Astrocyte (in vitro differentiated cells and primary cell): ENCODE measurements at regions not wholly inside any gene's neighbourhood (a gene's known extent, or its start where the extent isn't known, plus 50 kb on each side); places are given as distances from the start of the nearest gene placed in this dataset.

ENCODE experiments used
- DNase-seq: peaks from one replicate; pipeline ENCODE4 v3.0.0-alpha.2; 2010; ENCODE audit warnings: low read depth
- FAIRE-seq: peaks from 2 replicates; lab custom pipeline; 2011; peaks lifted over from hg19 to GRCh38; lab: Jason Lieb, UNC
- H2AFZ ChIP-seq: 2 replicates; pipeline ENCODE4 v1.6.0; 2012; ENCODE audit warnings: low read depth, low read length, inconsistent platforms
- H3K27ac ChIP-seq: 2 replicates; pipeline ENCODE4 v1.5.1; 2011; ENCODE audit warnings: low read depth, low read length, inconsistent platforms
- H3K27me3 ChIP-seq: 2 replicates; pipeline ENCODE4 v1.6.0; 2011; ENCODE audit warnings: low read length, inconsistent platforms; ENCODE audit not compliant: insufficient read depth
- H3K36me3 ChIP-seq: 2 replicates; pipeline ENCODE4 v1.5.1; 2011; ENCODE audit warnings: low read length, inconsistent platforms; ENCODE audit not compliant: insufficient read depth
- H3K4me1 ChIP-seq: 2 replicates; pipeline ENCODE4 v1.5.1; 2011; ENCODE audit warnings: low read length, inconsistent platforms; ENCODE audit not compliant: insufficient read depth
- H3K4me2 ChIP-seq: 2 replicates; pipeline ENCODE4 v1.6.0; 2012; ENCODE audit warnings: low read length, inconsistent platforms
- H3K4me3 ChIP-seq: 2 replicates; pipeline ENCODE4 v1.5.1; 2011; ENCODE audit warnings: low read depth, mild to moderate bottlenecking, low read length, inconsistent platforms; ENCODE audit not compliant: insufficient read depth
- H3K79me2 ChIP-seq: 2 replicates; pipeline ENCODE4 v1.6.0; 2012; ENCODE audit warnings: mild to moderate bottlenecking, low read length, inconsistent platforms; ENCODE audit not compliant: insufficient read depth
- H3K9ac ChIP-seq: 2 replicates; pipeline ENCODE4 v1.6.0; 2012; ENCODE audit warnings: mild to moderate bottlenecking, low read length, inconsistent platforms
- H3K9me3 ChIP-seq: 2 replicates; pipeline ENCODE4 v1.5.1; 2012; ENCODE audit warnings: low read depth, mild to moderate bottlenecking, low read length, inconsistent platforms; ENCODE audit not compliant: insufficient read depth
- H4K20me1 ChIP-seq: 2 replicates; pipeline ENCODE4 v1.6.0; 2012; ENCODE audit warnings: low read length, inconsistent platforms; ENCODE audit not compliant: insufficient read depth
- H3K27ac Mint-ChIP-seq: one replicate; pipeline ENCODE4 v1.8.0; 2021; ENCODE audit warnings: mild to moderate bottlenecking, mixed read lengths; ENCODE audit not compliant: unreplicated experiment
- H3K27me3 Mint-ChIP-seq: one replicate; pipeline ENCODE4 v1.8.0; 2021; ENCODE audit warnings: low read depth, mixed read lengths; ENCODE audit not compliant: unreplicated experiment
- H3K36me3 Mint-ChIP-seq: one replicate; pipeline ENCODE4 v1.8.0; 2021; ENCODE audit warnings: low read depth, mixed read lengths; ENCODE audit not compliant: unreplicated experiment
- H3K4me1 Mint-ChIP-seq: one replicate; pipeline ENCODE4 v1.8.0; 2021; ENCODE audit warnings: low read depth, mixed read lengths; ENCODE audit not compliant: unreplicated experiment
- H3K4me3 Mint-ChIP-seq: one replicate; pipeline ENCODE4 v1.8.0; 2021; ENCODE audit warnings: mild to moderate bottlenecking, moderate library complexity, mixed read lengths; ENCODE audit not compliant: unreplicated experiment
- H3K9me3 Mint-ChIP-seq: one replicate; pipeline ENCODE4 v1.8.0; 2021; ENCODE audit warnings: mild to moderate bottlenecking, mixed read lengths; ENCODE audit not compliant: unreplicated experiment
- EZH2 ChIP-seq: IDR thresholded peaks from 2 replicates; pipeline ENCODE4 v1.6.1; 2012; ENCODE audit warnings: mild to moderate bottlenecking, low read length, inconsistent platforms; ENCODE audit not compliant: insufficient read depth
- TF ChIP-seq, protein P1 (sequence below): IDR thresholded peaks from 2 replicates; pipeline ENCODE4 v1.5.1; 2011; ENCODE audit warnings: low read depth, mild to moderate bottlenecking, inconsistent platforms, low read length, moderate library complexity; ENCODE audit not compliant: insufficient read depth

DNA sequence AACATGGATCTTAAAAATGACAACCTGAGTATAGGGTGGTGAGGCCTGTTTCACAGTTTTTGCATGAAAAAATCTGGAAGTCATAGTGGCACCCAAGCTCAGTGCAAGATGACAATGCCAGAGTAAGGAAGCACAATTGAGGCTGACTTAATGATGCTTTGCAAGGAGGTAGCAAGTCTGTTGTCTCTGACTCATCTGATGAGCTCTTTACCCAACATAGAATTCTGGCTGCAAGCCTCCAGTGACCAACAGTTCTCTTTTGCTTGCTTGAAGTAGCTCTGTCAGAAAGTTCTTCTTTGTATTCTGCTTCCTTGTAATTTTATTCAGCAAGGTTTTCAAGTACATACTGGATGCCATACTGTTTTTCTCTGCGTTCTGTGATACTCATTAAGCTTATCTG, 117.1 kb downstream of the FOXD2 start:
- peaks cover 4% of the 10 kb centered on the region for H3K4me1 Mint-ChIP-seq
- H3K9me3 Mint-ChIP-seq = no peaks in the 10 kb centered on the region
- no peak overlapping the region for H3K4me3 ChIP-seq
- H3K9me3 ChIP-seq = no peaks in the 10 kb centered on the region
- no peak overlapping the region for H3K4me2 ChIP-seq
- no peaks in the 10 kb centered on the region for H4K20me1 ChIP-seq
- no peaks in the 10 kb centered on the region for H3K79me2 ChIP-seq
- no peak overlapping the region for H3K27ac ChIP-seq
- H3K27me3 Mint-ChIP-seq = peaks cover 65% of the 10 kb centered on the region
- no peaks in the 10 kb centered on the region for H3K4me1 ChIP-seq
- no peak for TF ChIP-seq EZH2
- TF ChIP-seq, protein P1, sequence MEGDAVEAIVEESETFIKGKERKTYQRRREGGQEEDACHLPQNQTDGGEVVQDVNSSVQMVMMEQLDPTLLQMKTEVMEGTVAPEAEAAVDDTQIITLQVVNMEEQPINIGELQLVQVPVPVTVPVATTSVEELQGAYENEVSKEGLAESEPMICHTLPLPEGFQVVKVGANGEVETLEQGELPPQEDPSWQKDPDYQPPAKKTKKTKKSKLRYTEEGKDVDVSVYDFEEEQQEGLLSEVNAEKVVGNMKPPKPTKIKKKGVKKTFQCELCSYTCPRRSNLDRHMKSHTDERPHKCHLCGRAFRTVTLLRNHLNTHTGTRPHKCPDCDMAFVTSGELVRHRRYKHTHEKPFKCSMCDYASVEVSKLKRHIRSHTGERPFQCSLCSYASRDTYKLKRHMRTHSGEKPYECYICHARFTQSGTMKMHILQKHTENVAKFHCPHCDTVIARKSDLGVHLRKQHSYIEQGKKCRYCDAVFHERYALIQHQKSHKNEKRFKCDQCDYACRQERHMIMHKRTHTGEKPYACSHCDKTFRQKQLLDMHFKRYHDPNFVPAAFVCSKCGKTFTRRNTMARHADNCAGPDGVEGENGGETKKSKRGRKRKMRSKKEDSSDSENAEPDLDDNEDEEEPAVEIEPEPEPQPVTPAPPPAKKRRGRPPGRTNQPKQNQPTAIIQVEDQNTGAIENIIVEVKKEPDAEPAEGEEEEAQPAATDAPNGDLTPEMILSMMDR = no peak
- no peak overlapping the region for H3K9ac ChIP-seq
- FAIRE-seq = no peak
- H3K36me3 Mint-ChIP-seq = no peaks in the 10 kb centered on the region
- peaks cover 13% of the 10 kb centered on the region for H3K27me3 ChIP-seq
- no peaks in the 10 kb centered on the region for H3K36me3 ChIP-seq
- H2AFZ ChIP-seq = no peak overlapping the region
- no peak overlapping the region for H3K27ac Mint-ChIP-seq
- DNase-seq = peak; percentile 58
- H3K4me3 Mint-ChIP-seq = no peak overlapping the region

GRCh38 chr1:47555306-47555705, 117.5 kb downstream of the FOXD2 start:
- TF ChIP-seq, protein P1 = no peak
- no peak for TF ChIP-seq EZH2
- H3K79me2 ChIP-seq = no peaks in the 10 kb centered on the region
- no peaks in the 10 kb centered on the region for H4K20me1 ChIP-seq
- H3K9me3 Mint-ChIP-seq = no peaks in the 10 kb centered on the region
- H3K36me3 ChIP-seq = no peaks in the 10 kb centered on the region
- H3K4me1 ChIP-seq = no peaks in the 10 kb centered on the region
- H3K27ac ChIP-seq = no peak overlapping the region
- no peak for DNase-seq
- no peak overlapping the region for H3K27ac Mint-ChIP-seq
- no peak overlapping the region for H3K4me3 Mint-ChIP-seq
- no peak overlapping the region for H3K9ac ChIP-seq
- H3K4me3 ChIP-seq = no peak overlapping the region
- peaks cover 15% of the 10 kb centered on the region for H3K27me3 ChIP-seq
- H3K27me3 Mint-ChIP-seq = peaks cover 66% of the 10 kb centered on the region
- no peaks in the 10 kb centered on the region for H3K36me3 Mint-ChIP-seq
- peaks cover 8% of the 10 kb centered on the region for H3K4me1 Mint-ChIP-seq
- H2AFZ ChIP-seq = no peak overlapping the region
- H3K9me3 ChIP-seq = no peaks in the 10 kb centered on the region
- no peak overlapping the region for H3K4me2 ChIP-seq
- FAIRE-seq = no peak

- FAIRE-seq (no peak), DNase-seq (peak; percentile 57)
- Mint-ChIP-seq H3K4me1 (peaks cover 9% of the 10 kb centered on the region), H3K27ac (peak overlapping the region; percentile 62), H3K27me3 (peaks cover 61% of the 10 kb centered on the region), H3K9me3 (no peaks in the 10 kb centered on the region), H3K4me3 (no peak overlapping the region), H3K36me3 (no peaks in the 10 kb centered on the region)
- Histone ChIP-seq H3K9ac (no peak overlapping the region), H3K4me2 (no peak overlapping the region), H3K36me3 (no peaks in the 10 kb centered on the region), H3K79me2 (no peaks in the 10 kb centered on the region), H3K27me3 (peaks cover 18% of the 10 kb centered on the region), H3K27ac (no peak overlapping the region), H3K4me1 (no peaks in the 10 kb centered on the region), H3K4me3 (no peak overlapping the region), H3K9me3 (no peaks in the 10 kb centered on the region), H4K20me1 (no peaks in the 10 kb centered on the region), H2AFZ (no peak overlapping the region)
- TF ChIP-seq, protein P1 = no peak
- TF ChIP-seq EZH2 = no peak
Measured at GRCh38 chr1:47555841-47556560, 118.2 kb downstream of the FOXD2 start.
